ENCODE measurements at regions not wholly inside any gene's neighbourhood (a gene's known extent, or its start where the extent isn't known, plus 50 kb on each side); places are given as distances from the start of the nearest gene placed in this dataset.
"Not testable (repeated sequence)": the region's sequence is repeated elsewhere in the genome, so short reads cannot be mapped to it uniquely, and the experiment has no call there.

DNA sequence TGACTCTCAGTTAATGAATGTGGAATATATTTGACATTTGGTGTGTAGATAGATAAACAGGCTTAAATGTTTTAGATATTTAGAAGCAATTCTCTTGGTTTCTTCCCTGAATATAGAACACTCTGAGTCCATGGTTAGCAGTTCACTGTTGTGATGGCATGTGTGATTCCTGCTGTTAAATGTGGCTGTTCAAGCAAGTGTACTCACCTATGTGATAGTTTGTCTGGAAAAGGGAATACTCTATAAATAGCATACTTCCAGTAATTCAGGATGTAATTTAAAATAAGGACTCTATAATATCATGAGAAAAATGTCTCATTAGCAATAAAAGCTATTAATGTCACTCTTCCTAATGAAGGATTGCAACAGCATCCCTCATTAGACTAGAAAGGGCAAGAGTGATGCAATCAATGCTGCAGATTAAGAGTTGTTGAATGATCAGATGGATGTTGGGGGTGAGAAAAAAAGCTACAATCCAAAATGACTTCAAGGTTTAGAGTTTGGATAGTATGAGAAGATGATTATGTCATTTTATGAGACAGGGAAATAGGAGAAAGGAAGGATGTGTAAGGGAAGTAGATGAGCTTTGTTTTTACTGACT, 201.8 kb upstream of the WDFY3 start:
- no peak for FAIRE-seq

DNA sequence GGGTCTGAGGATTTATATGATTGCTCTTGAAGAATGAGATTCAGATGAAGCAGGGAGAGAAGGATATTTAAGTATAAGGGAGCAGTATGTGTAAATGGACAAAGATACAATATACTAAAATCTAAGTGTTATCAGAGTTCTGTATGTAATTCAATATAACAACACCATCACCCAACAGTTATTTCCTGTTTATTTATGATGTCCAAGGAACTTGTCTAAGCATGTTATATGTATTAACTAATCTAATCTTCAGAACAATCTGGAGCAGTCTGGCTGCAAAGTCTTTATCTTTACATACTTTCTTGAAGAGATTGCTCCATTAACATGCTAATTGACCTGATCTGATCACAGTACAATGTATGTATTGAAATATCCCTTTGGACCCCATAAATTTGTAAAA, 203.8 kb upstream of the WDFY3 start:
- FAIRE-seq = no peak

DNA sequence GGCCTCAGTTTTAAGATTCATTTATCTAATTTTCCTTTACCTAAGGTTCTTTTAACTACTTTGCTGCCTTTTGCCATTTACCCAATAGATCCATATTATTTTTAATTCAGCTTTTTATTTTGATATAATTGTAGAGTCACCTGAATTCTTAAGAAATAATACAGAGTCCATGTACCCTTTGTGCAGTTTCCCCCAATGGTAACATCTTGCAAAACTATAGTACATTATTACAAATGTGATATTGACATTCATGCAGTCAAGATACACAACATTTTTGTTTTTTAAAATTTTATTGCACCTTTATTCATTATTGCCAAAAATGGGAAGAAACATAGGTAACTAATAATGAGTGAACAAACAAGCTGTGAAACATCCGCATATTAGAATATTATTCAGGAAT, 208.7 kb upstream of the WDFY3 start:
- FAIRE-seq = no peak

DNA sequence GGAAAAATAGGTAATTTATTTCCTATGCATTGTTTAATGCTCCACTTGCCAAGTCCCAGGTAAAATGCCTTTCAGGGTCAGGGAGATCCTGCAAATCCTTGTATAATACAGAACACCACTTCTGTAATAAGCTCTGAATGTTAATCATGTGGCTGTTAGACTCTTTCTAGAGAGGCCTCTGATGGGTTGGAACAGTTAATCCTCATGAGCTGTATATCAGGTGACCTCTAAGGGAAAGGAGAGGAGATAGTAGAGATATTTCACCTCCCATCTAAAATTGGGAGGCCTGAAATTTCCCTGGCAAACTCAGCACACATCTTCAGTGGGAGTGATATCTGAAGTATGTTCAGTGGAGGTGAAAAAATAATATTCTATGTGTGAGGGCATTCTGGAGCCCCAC, 210.6 kb upstream of the WDFY3 start:
- no peak for FAIRE-seq

DNA sequence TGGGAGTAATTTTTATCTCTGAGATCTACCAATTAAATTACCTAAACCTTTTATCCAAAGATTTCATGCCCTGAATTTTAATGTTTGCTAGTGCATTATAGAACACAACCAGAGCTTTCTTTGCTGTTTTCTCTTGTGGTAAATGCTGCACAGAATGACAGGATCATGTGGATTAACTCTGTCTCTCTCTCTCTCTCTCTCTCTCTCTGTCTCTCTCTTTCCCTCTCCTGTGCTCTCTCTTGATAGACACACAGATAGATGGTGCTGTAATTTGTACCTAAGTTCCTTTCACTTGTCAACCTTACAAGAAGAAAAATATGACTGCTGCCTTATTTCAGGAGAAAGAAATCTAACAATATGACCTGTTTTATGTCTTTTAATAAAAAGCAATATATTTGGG, 211.2 kb upstream of the WDFY3 start:
- FAIRE-seq = no peak

DNA sequence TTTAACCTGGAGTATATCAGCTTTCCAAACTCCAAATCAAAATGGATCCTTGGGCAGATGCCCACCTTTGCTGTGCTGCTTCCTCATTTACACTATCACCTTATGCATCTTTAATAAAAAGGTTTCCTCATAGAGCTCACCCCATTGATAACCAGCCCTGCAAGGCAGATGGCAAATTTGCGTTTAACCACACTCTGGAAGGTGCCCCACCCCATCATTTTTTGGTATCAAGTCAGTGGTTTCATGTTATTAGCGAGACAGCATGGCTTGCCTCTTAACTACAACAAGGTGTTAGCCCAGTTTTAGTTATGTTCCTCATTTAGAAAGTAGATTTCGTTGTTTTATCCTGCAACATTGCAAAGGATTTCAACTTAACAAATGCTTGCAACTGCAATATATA, 214.0 kb upstream of the WDFY3 start:
- FAIRE-seq = no peak

DNA sequence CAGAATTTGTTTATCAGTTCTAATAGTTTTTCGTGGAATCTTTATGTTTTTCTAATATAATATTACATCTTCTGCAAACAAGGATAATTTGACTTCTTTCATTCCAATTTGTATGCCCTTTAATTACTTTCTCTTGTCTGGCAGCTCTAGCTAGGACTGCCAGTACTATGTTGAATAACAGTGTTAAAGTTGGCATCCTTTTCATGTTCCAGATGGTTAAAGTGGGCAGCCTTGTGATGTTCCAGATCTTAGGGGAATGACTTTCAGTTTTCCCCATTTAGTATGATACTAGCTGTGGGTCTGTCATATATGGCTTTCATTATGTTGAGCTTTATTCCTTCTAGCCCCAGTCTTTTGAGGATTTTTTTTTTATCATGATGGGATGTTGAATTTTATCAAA, 220.6 kb upstream of the WDFY3 start:
- no peak for FAIRE-seq

DNA sequence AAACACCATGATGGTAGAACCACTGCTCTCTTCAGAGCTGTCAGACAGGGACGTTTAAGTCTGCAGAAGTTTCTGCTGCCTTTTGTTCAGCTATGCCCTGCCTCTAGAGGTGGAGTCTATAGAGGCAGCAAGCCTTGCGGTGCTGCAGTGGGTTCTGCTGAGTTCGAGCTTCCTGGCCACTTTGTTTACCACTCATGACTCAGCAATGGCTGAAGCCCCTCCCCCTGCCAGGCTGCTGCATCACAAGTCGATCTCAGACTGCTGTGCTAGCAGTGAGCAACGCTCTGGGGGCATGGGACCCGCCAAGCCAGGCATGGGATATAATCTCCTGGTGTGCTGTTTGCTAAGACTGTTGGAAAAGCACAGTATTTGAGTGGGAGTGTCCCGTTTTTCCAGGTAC, 229.5 kb upstream of the WDFY3 start:
- not testable (repeated sequence) for FAIRE-seq

DNA sequence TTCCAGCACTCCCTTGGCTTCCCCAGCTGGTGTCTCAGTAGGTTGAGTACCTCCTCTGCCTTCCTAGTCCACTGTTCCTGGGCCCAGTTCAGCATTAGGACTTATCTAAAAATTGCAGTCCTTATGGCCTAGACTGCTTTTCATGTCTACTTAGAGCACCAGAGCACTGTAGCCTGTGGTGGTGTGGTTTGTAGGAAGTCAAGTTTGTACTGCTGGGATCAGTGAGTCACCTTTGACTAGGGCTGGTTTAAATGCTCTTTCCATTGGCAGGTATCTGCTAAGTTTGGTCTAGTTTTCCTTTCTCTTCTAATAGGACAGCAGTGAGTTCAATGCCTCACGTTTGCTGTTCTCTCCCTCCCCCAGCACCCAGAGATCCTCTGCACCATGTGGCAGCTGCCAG, 233.6 kb upstream of the WDFY3 start:
- FAIRE-seq = no peak

DNA sequence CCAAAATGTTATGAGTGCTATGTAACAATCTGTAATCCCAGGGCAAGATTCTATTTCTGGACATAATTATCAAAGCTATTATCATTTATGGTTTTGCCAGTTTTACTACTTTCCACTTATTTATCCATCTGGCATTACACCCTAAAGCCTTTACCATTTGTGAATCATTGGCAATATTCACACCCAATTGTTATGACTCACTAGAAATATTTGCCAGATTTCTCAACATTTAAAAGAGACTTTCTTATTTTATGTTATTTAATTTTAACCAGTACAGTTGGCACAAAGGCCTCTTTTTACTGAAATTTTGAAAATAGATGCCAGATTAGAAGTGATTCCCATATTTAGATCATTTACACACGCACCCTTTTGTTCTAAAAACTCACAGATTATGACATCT, 242.7 kb upstream of the WDFY3 start:
- no peak for FAIRE-seq

DNA sequence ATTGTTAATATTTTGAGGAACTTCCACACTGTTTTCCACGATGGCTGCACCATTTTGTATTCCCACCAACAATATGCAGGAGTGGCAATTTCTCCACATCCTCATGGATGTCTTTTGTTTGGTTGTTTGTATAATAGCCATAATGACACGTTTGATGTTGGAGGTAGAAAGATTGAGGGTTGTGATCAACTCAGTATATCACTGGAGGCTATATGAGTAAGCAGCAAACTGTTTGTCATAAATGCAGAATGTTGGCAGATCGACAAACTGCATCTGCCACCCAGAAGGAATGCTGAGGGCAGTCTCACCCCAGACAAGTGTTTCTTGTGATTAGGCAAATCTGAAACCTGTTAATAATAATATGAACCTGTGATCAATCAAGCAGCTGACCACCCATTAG, 243.9 kb upstream of the WDFY3 start:
- FAIRE-seq = no peak

DNA sequence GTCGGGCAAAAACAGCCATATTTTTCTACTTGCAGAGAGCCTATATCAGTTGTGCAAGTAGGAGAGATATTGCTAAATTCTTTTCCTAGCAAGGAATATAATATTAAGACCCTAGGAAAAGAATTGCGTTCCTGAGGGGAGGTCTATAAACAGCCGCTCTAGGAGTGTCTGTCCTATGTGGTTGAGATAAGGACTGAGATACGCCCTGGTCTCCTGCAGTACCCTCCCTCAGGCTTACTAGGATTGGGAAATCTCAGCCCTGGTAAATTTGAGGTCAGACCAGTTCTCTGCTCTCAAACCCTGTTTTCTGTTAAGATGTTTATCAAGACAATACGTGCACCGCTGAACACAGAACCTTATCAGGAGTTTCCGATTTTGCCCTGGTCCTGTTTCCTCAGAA, 250.1 kb upstream of the WDFY3 start:
- not testable (repeated sequence) for FAIRE-seq

DNA sequence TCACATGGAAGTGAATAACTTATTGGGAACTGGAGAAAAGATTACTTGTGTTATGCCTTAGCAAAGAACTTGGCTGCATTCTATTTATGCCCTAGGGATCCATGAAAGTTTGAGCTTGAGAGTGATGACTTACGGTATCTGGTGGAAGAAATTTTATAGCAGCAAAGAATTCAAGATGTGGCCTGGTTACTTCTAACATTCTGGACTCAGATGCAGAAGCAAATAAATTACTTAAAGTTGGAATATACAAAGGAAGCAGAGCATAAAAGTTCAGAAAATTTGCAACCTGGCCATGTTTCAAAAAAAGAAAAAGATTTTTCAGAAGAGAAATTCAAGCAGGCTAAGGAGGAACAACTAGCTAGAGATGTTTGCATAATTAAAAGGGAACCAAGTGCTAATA, 252.3 kb upstream of the WDFY3 start:
- no peak for FAIRE-seq

DNA sequence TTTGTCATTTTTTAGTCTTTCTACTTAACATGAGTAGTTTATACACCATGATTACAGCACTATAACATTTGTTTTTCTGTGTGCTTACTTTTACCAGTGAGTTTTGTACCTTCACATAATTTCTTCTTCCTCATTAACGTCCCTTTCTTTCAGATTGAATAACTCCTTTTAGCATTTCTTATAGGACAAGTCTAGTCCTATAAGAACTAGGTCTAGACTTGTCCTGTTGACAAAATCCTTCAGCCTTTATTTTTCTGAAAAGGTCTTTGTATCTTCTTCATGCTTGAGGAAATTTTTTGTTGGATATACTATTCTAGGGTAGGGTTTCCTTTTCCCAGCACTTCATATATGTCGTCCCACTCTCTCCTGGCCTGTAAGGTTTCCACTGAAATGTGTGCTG, 253.3 kb upstream of the ARHGAP24 start:
- no peak for FAIRE-seq

DNA sequence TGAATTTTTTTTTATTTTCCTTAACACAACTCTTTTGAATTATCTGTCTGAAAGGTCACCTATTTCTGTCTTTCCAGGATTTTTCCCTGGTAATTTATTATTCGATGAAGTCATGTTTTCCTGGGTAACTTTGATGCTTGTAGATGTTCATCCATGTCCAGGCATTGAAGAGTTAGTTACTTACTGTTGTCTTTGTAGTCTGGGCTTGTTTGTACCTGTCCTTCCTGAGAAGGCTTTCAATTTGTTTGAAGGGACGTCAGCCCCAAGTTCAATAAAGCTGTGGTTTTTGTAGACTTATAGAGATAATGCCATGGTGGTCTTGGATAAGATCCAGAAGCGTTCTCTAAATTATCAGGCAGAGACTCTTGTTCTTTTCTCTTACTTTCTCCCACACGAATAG, 252.4 kb upstream of the ARHGAP24 start:
- no peak for FAIRE-seq

DNA sequence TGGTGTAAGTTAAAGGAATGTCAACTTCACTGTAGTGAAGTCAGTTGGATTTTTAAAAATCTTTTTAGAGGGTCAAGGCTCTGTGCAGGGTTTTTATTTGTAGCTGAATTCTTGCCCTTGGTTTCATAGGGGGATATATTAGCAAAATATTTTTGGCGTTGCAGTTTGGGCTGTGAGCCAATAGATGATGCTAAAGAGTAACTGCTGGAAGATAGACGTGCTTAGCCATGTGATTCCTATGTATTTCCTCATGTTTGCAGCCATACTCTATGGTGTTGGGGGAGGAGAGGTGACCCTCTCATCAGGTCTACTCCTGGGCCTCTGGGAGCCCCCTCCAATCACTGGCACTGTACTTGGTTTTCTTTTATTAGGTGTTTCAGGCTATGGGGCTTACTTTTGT, 246.7 kb upstream of the ARHGAP24 start:
- no peak for FAIRE-seq

DNA sequence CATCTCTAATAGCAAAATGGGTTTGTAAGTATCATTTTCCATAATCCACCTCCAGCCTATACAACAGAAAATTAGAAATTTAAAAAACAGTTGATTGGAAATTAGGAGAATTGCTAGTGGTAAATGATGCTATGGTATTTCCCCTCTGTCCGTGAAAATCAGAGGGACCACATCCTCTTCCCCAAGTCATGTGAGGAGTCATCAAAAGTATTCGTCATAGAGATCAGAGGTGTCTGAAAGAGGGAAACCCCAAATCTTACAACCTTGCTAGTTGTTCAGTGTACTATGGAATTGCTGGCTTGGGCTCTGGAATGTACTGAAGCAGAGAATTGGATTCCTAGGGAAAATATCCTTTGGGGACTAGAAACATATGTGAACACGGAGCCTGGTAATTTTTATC, 241.4 kb upstream of the ARHGAP24 start:
- FAIRE-seq = no peak

DNA sequence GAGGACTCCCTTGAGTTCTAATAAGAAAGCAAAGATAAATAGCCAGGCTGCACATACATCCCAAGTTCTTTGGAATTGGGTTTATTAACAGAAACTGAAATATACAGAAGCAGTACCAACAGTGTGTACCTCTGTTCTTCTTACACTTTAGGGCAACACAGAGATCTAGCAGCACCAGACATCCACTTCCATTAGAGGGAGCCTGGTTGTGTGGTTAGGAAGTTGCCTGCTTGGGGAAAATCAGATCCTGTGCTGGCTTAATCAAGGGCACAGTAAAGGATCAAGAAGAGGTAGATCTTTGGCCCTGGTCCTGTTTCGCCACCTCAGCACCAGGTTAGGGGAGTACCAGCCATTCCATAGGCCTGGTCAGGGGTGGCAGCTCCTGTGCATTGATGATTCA, 231.1 kb upstream of the ARHGAP24 start:
- FAIRE-seq = no peak

DNA sequence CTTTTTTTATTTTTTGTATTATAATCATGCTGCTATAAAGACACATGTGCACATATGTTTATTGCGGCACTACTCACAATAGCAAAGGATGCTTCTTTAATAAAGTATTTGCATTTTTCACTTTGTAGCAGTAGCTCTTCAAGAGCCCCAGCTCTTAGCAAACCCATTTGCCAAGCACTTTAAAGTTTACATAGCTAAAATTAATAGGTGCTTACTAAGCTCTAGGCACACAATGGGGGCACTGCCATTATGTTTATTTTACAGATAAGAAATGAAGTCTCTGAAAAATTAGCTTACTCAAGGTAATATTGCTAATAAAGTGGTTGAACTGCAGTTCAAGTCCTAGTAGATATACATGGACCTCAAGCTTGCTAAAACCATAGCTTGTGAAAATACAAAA, 230.3 kb upstream of the ARHGAP24 start:
- no peak for FAIRE-seq

DNA sequence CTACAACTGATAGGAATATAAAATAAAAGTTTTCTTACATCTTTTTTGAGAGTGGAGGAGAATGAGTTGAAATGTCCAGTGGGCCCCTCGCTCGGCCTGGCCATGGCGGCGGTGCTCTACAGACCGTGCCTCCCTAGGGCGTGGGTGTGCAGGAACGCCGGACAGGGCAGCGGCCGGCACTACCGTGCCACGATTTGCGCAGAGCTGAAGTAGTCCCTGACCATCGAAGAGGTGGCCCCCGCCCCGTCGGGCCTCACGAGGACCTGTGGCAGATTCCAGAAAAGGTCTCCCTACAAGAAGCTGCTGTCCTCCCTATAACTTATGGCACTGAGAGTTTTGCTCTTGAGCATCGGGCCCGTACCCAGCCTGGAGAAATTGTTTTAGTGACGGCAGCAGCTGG, 228.9 kb upstream of the ARHGAP24 start:
- no peak for FAIRE-seq

DNA sequence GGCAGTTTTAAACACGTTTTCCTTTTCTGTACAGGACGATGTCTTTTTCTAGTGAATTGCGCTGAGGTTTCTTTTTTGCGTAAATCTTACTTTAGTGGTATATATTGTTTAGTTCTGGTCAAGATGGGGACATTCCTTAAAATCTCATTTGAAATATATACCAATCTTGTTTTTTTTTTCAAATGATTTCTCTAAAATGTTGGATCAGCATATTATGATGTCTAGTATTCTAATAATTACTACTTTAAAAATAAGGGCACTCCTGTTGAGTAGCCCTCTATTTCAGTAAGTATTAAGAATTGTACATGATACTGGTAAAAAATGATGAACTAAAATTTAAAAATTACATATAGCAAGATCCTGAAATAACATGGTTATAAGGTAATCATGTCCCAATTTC, 224.1 kb upstream of the ARHGAP24 start:
- FAIRE-seq = no peak

DNA sequence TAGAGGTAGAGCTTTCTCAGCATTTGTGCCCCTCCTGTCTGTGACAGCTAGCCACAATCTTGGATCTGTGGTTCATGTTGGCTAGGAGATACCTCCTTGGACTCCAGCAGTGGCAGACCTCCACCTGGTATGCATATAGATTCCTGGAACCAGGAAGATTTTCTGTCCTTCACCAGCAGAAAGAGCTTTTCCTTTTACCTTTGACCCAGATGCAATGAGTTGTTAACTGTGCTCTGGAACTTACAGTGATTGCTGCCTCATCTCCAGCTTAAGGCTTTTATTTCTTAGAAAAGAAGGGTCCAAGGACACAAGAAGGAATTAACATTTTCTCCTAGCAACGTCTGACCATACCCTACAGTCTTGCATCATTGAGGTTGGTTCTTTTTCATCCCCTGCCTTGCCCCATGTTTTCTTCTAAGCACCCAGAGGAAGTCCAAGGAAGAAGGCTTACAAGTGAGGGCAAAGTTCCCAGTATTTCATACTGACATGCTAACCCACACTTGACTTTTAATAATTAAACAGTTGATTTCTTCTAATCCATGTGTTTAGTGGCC, 217.1 kb upstream of the ARHGAP24 start:
- no peak for FAIRE-seq

DNA sequence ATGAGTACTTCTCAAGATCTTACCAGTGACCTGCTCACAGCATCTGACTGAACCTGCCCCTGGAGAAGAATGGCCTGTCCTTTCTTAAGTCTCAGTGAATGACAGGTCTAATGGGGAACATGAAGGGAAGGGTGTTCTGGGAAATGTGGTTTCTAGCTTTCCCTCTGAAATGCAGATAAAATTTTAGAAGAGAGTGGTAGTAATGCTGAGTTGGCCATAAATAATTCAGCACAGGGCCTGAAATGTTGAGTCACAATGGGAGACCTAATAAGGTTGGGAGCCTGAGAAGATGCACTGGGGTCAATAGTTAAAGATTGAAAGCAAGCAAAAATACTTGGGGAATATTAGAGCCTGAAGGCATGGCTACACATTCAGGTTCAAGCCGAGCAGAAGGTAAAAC, 214.9 kb upstream of the ARHGAP24 start:
- FAIRE-seq = no peak

DNA sequence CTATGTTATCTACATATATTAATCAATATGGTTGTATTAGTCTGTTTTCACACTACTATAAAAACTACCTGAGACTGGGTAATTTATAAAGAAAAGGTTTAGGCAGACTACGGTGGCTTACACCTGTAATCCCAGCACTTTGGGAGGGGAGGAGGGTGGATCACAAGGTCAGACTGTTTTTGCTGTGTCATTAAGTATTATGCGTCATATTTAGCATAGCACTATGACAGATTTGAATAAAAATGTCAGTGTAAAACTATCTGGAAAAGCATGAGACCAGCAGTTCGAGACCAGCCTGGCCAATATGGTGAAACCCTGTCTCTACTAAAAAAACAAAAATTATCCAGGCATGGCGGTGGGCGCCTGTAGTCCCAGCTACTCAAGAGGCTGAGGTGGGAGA, 209.7 kb upstream of the ARHGAP24 start:
- no peak for FAIRE-seq

DNA sequence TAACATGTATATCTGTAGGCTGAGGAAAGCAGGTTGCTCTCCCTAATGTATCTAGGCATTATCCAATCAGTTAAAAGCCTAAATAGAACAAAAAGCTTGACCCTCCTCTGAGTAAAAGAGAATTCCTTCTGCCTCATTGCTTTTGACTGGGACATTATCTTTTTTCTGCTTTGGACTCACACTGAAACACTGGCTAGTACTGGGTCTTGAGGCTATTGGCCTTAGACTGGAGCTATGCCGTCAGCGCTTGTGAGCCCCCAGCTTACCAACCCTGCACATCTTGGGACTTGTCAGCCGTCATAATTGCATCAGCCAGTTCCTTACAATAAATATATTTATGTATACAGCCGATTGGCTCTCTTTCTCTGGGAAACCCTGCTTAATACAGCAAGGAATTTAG, 206.8 kb upstream of the ARHGAP24 start:
- no peak for FAIRE-seq

DNA sequence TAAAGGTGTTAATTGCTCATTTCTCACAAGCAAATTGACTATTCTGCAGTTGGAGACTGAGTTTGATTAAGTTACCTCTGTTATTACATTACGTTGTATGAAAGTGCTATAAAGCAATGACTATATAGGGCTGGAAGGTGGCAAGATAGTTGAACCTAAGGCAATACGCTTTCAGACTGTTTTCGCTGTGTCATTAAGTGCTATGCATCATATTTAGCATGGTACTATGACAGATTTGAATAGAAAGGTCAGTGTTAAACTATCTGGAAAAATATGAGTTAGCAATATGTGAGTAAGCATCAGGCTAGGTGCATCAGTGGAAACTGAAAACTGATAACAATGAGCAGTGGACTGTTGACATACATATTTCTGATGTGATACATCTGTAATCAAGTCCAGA, 206.0 kb upstream of the ARHGAP24 start:
- FAIRE-seq = peak; percentile 17
